NCI-H2107 (cell line): ENCODE measurements at regions not wholly inside any gene's neighbourhood (a gene's known extent, or its start where the extent isn't known, plus 50 kb on each side); places are given as distances from the start of the nearest gene placed in this dataset.

Experiments
- DNase-seq: peaks from one replicate; lab custom pipeline; 2025; lab: John Stamatoyannopoulos, UW

GRCh38 chr3:148585671-148586379 lies 111.9 kb upstream of the AGTR1 start:
- DNase-seq, result no peak

- DNase-seq, result no peak
These were observed 109.4 kb upstream of the AGTR1 start for GRCh38 chr3:148588291-148588690.

- DNase-seq, result no peak
These were observed 106.2 kb upstream of the AGTR1 start for GRCh38 chr3:148591525-148591924.

- DNase-seq, result no peak
These were observed 99.1 kb upstream of the AGTR1 start for GRCh38 chr3:148598619-148599018.

GRCh38 chr3:148599481-148599880 lies 98.2 kb upstream of the AGTR1 start:
- no peak for DNase-seq

GRCh38 chr3:148600440-148600839 lies 97.3 kb upstream of the AGTR1 start:
- no peak for DNase-seq

GRCh38 chr3:148600902-148601765 lies 96.6 kb upstream of the AGTR1 start:
- DNase-seq, result no peak

GRCh38 chr3:148601766-148602685 lies 95.7 kb upstream of the AGTR1 start:
- DNase-seq, result no peak

- DNase-seq, result no peak
These were observed 93.2 kb upstream of the AGTR1 start for GRCh38 chr3:148604270-148605085.

GRCh38 chr3:148605521-148605920 lies 92.2 kb upstream of the AGTR1 start:
- no peak for DNase-seq

- no peak for DNase-seq
These were observed 90.7 kb upstream of the AGTR1 start for GRCh38 chr3:148606979-148607378.

GRCh38 chr3:148607491-148607890 lies 90.2 kb upstream of the AGTR1 start:
- DNase-seq, result no peak

- DNase-seq, result no peak
These were observed 85.4 kb upstream of the AGTR1 start for GRCh38 chr3:148612278-148612677.

- DNase-seq, result no peak
These were observed 82.3 kb upstream of the AGTR1 start for GRCh38 chr3:148615382-148615781.

- DNase-seq, result no peak
These were observed 72.5 kb upstream of the AGTR1 start for GRCh38 chr3:148625095-148625736.

GRCh38 chr3:148625991-148626390 lies 71.7 kb upstream of the AGTR1 start:
- no peak for DNase-seq

GRCh38 chr3:148629006-148629405 lies 68.7 kb upstream of the AGTR1 start:
- no peak for DNase-seq

GRCh38 chr3:148631124-148631903 lies 66.4 kb upstream of the AGTR1 start:
- DNase-seq, result no peak

GRCh38 chr3:148641722-148642121 lies 56.0 kb upstream of the AGTR1 start:
- no peak for DNase-seq

GRCh38 chr3:148642214-148642613 lies 55.5 kb upstream of the AGTR1 start:
- no peak for DNase-seq
